ENCODE measurements at regions not wholly inside any gene's neighbourhood (a gene's known extent, or its start where the extent isn't known, plus 50 kb on each side); places are given as distances from the start of the nearest gene placed in this dataset.

- no peak overlapping the region for H3K4me3 ChIP-seq (replicated peaks; ENCODE audit: low read depth, low read length)
- H3K27me3 ChIP-seq (replicated peaks; ENCODE audit: control insufficient read depth, insufficient read depth, low read length), result no peaks in the 10 kb centered on the region
- TF ChIP-seq CTCF (IDR thresholded peaks at IDR 0.05; ENCODE audit: insufficient read depth, low read length, poor library complexity, severe bottlenecking), result no peak
- H3K36me3 ChIP-seq (ENCODE audit: control insufficient read depth, insufficient read depth, low read length), result no peaks in the 10 kb centered on the region
- DNase-seq (ENCODE audit: extremely low read depth, insufficient read length), result no peak
Observed at GRCh38 chr4:30962939-30963338, 242.8 kb downstream of the PCDH7 start.

- Histone ChIP-seq H3K36me3 (ENCODE audit: control insufficient read depth, insufficient read depth, low read length) (no peaks in the 10 kb centered on the region), H3K4me3 (replicated peaks; ENCODE audit: low read depth, low read length) (no peak overlapping the region), H3K27me3 (replicated peaks; ENCODE audit: control insufficient read depth, insufficient read depth, low read length) (no peaks in the 10 kb centered on the region)
- TF ChIP-seq CTCF (IDR thresholded peaks at IDR 0.05; ENCODE audit: insufficient read depth, low read length, poor library complexity, severe bottlenecking), result no peak
- DNase-seq (ENCODE audit: extremely low read depth, insufficient read length), result no peak
Observed at GRCh38 chr4:30968926-30969325, 248.8 kb downstream of the PCDH7 start.

GRCh38 chr4:30972542-30972941 is 252.4 kb downstream of the PCDH7 start:
- H3K36me3 ChIP-seq (ENCODE audit: control insufficient read depth, insufficient read depth, low read length), result no peaks in the 10 kb centered on the region
- no peak for DNase-seq (ENCODE audit: extremely low read depth, insufficient read length)
- TF ChIP-seq CTCF (IDR thresholded peaks at IDR 0.05; ENCODE audit: insufficient read depth, low read length, poor library complexity, severe bottlenecking), result no peak

GRCh38 chr4:30973993-30974392 is 253.8 kb downstream of the PCDH7 start:
- no peak overlapping the region for H3K4me3 ChIP-seq (replicated peaks; ENCODE audit: low read depth, low read length)
- H3K27me3 ChIP-seq (replicated peaks; ENCODE audit: control insufficient read depth, insufficient read depth, low read length), result no peaks in the 10 kb centered on the region
- no peaks in the 10 kb centered on the region for H3K36me3 ChIP-seq (ENCODE audit: control insufficient read depth, insufficient read depth, low read length)
- DNase-seq (ENCODE audit: extremely low read depth, insufficient read length), result no peak
- no peak for TF ChIP-seq CTCF (IDR thresholded peaks at IDR 0.05; ENCODE audit: insufficient read depth, low read length, poor library complexity, severe bottlenecking)

More at GRCh38 chr4:30972542-30972941, 252.4 kb downstream of the PCDH7 start:
- no peaks in the 10 kb centered on the region for H3K27me3 ChIP-seq (replicated peaks; ENCODE audit: control insufficient read depth, insufficient read depth, low read length)
- no peak overlapping the region for H3K4me3 ChIP-seq (replicated peaks; ENCODE audit: low read depth, low read length)

- Histone ChIP-seq H3K27me3 (replicated peaks; ENCODE audit: control insufficient read depth, insufficient read depth, low read length) (no peaks in the 10 kb centered on the region), H3K36me3 (ENCODE audit: control insufficient read depth, insufficient read depth, low read length) (no peaks in the 10 kb centered on the region), H3K4me3 (replicated peaks; ENCODE audit: low read depth, low read length) (no peak overlapping the region)
- DNase-seq (ENCODE audit: extremely low read depth, insufficient read length), result no peak
- no peak for TF ChIP-seq CTCF (IDR thresholded peaks at IDR 0.05; ENCODE audit: insufficient read depth, low read length, poor library complexity, severe bottlenecking)
Observed at GRCh38 chr4:30979402-30979801, 259.2 kb downstream of the PCDH7 start.

- TF ChIP-seq CTCF (IDR thresholded peaks at IDR 0.05; ENCODE audit: insufficient read depth, low read length, poor library complexity, severe bottlenecking), result no peak
- no peak for DNase-seq (ENCODE audit: extremely low read depth, insufficient read length)
- Histone ChIP-seq H3K27me3 (replicated peaks; ENCODE audit: control insufficient read depth, insufficient read depth, low read length) (no peaks in the 10 kb centered on the region), H3K36me3 (ENCODE audit: control insufficient read depth, insufficient read depth, low read length) (no peaks in the 10 kb centered on the region), H3K4me3 (replicated peaks; ENCODE audit: low read depth, low read length) (no peak overlapping the region)
Observed at GRCh38 chr4:30989508-30989907, 269.3 kb downstream of the PCDH7 start.
